HL-60/S4 treated with phorbol 12-myristate 13-acetate at 8.2 ng/mL for 4 days and 3 days (cell line): ENCODE measurements at regions not wholly inside any gene's neighbourhood (a gene's known extent, or its start where the extent isn't known, plus 50 kb on each side); places are given as distances from the start of the nearest gene placed in this dataset.

Experiments used
- in situ Hi-C: fragments of 300-500 bp; cut with MboI; formaldehyde crosslinking; loops from 2 replicates; pipeline ENCODE4 v1.15.0; 2022; ENCODE audit warnings: low sequenced_read_pairs

DNA sequence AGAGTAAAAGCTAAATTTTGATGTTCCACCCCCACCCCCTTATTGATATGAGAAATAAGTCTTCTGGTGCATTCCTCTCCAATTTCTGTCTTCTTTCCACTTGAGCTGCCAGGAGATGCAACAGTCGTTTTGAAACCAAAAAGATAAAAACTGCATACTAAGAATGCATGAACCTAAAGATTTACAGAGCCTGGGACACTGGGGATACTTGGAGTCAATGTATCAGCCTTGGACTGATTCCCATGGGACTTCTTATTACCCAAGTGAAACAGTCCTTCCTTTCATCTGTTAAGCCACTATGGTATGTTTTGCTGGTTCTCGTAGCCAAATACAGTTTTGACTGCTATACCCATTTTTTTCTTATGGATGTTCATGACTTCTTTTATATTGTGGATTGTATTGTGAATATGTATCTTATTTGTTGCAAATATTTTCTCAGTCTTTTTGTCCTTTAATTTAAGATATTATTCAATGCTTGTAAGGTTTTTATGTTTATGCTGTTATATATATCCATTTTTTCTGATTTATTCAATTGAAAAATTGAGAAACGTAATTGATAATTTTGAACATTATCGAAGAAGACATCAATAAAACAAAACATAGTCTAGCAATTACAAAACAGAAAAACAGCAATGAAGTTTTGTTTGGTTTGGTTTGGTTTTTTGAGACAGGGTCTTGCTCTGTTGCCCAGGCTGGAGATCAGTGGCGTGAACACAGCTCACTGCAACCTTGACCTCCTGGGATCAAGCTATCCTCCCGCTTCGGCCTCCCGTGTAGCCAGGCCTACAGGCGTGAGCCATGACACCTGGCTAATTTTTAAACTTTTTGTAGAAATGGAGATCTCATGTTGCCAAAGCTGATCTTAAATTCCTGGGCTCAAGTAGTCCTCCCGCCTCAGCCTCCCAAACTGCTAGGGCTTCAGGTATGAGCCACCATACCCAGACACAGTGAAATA is 85.4 kb upstream of the ETV6 start:
- in situ Hi-C loops = no loop called here

GRCh38 chr12:11564984-11565651 is 84.4 kb upstream of the ETV6 start:
- in situ Hi-C loops = no loop called here

- in situ Hi-C loops = no loop called here
These were observed 83.7 kb upstream of the ETV6 start for GRCh38 chr12:11565752-11566151.

DNA sequence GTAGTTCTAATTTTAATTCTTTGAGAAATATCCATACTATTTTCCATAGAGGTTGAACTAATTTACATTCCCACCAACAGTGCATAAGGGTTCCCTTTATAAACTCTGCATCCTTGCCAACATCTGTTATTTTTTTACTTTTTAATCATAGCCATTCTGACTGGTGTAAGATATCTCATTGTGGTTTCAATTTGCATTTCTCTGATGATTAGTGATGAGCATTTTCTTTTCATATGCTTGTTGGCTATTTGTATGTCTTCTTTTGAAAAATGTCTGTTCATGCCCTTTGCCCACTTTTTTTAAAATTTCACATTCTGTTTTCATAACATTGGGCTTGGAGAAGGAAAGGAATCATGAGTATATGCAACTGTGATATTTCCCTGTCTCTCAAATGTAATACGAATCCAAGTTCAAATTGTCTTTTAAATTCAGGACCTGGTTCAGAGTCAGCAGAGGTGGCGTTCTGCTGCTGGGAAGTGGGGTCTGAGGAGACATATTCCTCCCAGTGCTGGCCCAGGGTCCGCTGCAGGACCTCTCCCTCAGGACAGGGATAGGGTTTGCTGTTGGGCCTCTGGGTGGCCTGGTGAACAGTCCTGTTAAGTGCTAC is 81.2 kb upstream of the ETV6 start:
- in situ Hi-C loops = no loop called here

- in situ Hi-C loops = no loop called here
These were observed 80.6 kb upstream of the ETV6 start for GRCh38 chr12:11568762-11569478.

DNA sequence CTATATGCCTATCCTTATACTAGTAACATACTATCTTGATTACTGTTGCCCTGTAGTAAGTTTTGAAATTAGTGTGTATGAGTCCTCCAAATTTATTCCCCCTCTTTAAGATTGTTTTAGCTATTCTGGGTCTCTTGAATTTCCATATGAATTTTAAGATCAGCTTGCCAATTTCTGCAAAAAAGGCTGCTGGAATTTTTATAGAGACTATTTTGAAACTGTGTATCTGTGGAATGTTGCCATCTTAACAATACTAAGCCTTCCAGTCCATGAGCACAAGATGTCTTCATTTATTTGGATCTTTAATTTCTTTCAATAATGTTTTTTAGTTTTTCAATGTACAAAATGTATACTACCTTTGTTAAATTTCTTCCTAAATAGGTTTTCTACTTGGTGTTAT is 79.8 kb upstream of the ETV6 start:
- in situ Hi-C loops = no loop called here

DNA sequence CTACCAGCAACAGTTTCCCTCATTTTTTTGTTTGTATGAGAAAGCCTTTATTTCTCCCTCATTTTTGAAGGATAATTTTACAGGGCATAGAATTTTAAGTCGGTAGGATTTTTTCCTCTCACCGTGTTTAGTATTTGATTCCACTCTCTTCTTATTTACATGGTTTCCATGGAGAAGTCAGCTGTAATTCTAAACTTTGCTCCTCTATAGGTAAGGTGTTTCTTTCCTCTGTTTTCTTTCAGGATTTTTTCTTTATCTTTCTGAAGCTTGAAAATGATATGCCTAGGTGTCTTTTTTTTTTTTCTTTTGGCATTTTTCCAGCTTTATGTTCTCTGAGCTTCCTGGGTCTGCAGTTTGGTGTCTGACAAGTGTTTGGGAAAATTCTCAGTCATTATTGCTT is 75.6 kb upstream of the ETV6 start:
- in situ Hi-C loops = no loop called here

GRCh38 chr12:11576104-11576503 is 73.4 kb upstream of the ETV6 start:
- in situ Hi-C loops = loop anchor here (25.0 kb wide), 1 partner anchor 436 kb away; no protein-coding TSS in a partner anchor

DNA sequence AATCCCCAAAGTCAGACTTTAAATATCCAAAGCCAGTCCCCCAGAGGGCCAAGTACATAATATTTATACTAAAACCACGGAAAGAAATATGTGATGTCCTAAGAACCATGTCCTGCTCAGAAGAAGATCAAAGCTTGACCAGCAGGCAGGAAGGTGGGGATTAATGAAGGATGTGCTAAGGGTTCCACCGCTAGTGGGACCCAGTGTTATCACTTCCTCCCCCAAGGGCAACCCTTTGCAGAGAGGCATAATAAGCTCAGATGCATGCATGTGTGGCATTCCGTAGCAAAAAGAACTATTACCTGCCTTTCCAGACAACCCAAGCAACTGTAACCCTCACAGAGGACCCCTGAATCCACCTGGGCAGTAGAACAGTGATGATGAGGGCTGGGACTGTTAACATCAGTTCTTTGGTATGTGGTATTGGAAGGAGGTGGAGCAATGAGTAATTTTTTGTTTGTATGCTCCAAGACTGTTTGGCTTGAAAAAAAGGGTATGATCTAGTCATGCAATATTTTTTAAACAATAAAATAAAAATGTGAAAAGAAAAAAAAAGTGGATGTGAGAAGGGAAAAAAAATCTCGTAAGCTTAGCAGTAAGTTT is 71.7 kb upstream of the ETV6 start:
- in situ Hi-C loops = loop anchor here (25.0 kb wide), 1 partner anchor 435 kb away; no protein-coding TSS in a partner anchor

GRCh38 chr12:11578461-11578993 is 70.9 kb upstream of the ETV6 start:
- in situ Hi-C loops = loop anchor here (25.0 kb wide), 1 partner anchor 434 kb away; no protein-coding TSS in a partner anchor

GRCh38 chr12:11580125-11580751 is 69.2 kb upstream of the ETV6 start:
- in situ Hi-C loops = loop anchor here (25.0 kb wide), 1 partner anchor 432 kb away; no protein-coding TSS in a partner anchor

DNA sequence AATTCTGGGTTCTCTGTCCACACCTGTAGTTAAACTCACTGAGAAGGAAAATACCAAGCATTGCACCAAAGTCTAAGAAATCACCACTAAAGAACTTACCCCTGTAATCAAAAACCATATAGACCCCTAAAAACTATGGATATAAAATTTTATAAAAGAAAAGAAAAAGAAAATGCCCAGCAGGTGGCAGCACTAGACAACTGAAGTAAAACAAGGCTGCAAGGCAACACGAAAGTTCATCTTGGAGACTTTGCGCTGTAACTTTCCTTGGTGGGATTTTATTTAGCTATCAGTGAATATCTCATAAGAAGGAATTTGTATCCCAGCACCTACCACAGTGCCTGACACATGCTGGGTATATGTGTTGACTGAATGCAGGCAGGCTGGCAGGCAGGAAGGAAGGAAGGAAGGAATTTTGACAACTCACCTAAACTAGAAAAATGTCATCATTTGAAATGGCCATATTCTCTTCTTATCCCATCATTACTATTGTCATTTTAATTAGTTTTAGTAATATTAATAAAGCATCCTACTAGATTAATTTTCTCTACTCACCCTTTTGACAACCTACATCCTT is 68.2 kb upstream of the ETV6 start:
- in situ Hi-C loops = loop anchor here (25.0 kb wide), 1 partner anchor 431 kb away; no protein-coding TSS in a partner anchor

GRCh38 chr12:11584221-11584855 is 65.1 kb upstream of the ETV6 start:
- in situ Hi-C loops = loop anchor here (25.0 kb wide), 1 partner anchor 428 kb away; no protein-coding TSS in a partner anchor

GRCh38 chr12:11592484-11592883 is 57.0 kb upstream of the ETV6 start:
- in situ Hi-C loops = loop anchor here (25.0 kb wide), 1 partner anchor 420 kb away; no protein-coding TSS in a partner anchor

DNA sequence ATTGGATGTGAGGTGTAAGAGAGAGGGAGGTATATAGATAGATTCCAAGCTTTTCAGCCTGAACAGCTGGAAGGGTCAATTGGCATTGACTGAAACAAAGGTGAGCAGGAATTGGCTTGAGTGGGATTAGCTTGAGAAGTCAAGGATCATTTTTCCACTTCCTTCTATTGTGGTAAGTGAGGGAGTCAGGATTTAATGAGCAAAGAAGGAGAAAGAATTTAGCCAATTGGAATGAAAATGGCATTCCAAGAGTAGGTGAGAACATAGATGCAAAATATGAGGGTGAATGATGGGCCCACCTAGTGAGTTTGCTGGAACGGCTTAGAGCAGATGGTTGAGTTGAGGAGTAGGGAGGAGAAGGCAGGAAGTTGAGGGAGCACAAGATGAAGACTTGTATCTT is 56.5 kb upstream of the ETV6 start:
- in situ Hi-C loops = loop anchor here (25.0 kb wide), 1 partner anchor 419 kb away; no protein-coding TSS in a partner anchor

- in situ Hi-C loops = loop anchor here (25.0 kb wide), 1 partner anchor 417 kb away; no protein-coding TSS in a partner anchor
These were observed 54.4 kb upstream of the ETV6 start for GRCh38 chr12:11595080-11595479.

- in situ Hi-C loops = loop anchor here (25.0 kb wide), 1 partner anchor 416 kb away; no protein-coding TSS in a partner anchor
These were observed 53.3 kb upstream of the ETV6 start for GRCh38 chr12:11596141-11596540.

GRCh38 chr12:11598900-11599299 is 50.6 kb upstream of the ETV6 start:
- in situ Hi-C loops = loop anchor here (25.0 kb wide), 1 partner anchor 413 kb away; no protein-coding TSS in a partner anchor
